Stimulated activated naive CD4-positive, alpha-beta T cell treated with Interleukin-2 at 50 U/mL for 16 hours (primary cell): ENCODE measurements at regions not wholly inside any gene's neighbourhood (a gene's known extent, or its start where the extent isn't known, plus 50 kb on each side); places are given as distances from the start of the nearest gene placed in this dataset.

ENCODE experiments used
- DNase-seq: peaks from one replicate; lab custom pipeline; 2025; lab: John Stamatoyannopoulos, UW

- no peak for DNase-seq
These were observed 198.8 kb upstream of the S1PR3 start for GRCh38 chr9:88792502-88792901.

DNA sequence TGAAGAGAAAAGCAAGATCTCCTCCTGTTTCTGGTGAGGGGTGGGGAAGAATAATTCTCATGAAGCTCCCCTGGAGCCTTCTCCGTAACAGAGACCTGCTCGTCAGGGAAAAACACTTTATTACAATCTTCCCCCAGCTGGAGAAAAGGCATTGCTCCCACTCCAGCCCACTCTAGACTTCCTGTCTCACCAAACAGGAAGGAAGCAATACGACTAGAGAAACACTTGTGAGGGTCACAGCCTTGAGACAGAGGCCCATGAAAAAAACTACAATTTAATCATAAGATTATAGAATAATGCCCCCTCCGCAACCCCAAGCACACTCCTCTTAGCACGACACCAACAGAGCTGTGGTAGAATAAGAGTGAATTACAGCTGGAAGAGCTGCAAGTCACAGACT lies 197.2 kb upstream of the S1PR3 start:
- DNase-seq, result no peak

GRCh38 chr9:88796947-88797346 lies 194.3 kb upstream of the S1PR3 start:
- no peak for DNase-seq

DNA sequence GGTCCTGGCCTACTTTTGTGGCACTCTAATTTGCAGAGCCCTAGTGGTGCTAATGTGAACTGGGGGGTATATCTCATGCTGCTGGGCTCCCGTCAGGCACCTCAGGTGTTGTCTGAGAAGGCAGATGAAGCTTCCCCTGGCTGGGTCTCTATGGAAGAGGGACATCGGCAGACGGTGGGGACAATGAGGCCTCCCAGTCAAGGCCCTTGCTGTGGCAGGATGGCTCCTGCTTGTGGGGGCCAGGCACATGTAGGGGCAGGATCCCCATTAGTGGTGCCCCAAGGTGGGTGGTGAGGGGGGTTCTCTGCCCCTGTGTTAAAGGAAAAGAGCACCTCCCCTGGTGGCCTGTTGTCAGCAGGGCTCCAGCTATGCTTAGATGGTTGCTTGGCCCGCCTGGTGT lies 192.8 kb upstream of the S1PR3 start:
- no peak for DNase-seq

- DNase-seq, result no peak
These were observed 191.5 kb upstream of the S1PR3 start for GRCh38 chr9:88799541-88800328.

GRCh38 chr9:88800329-88800682 lies 191.0 kb upstream of the S1PR3 start:
- DNase-seq, result no peak

DNA sequence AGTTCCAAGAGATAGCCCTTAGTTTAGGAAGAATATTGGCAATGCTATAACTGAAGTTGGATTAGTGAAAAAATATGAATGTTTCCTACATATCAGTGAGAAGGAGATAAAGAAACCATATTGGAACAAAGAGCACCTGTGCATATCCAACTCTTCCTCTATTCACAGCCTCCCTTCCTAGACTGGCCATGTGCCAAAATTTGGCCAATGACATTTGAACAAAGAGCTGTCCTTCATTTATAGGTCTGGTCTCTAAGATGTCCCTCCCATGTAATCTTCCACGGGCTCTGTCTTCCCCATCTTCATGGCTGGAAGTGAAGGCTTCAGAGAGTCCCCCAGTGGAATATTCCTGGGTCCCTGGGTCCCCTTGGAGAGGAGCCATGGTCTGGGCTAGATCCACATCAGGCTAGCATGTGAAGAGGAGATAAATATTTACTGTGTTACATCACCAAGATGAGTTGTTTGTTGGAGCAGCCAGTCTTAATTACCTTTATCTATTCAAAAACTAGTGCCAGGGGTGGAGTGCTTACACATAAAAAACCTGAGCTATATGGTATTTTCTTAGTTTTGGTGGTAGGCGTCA lies 190.0 kb upstream of the S1PR3 start:
- no peak for DNase-seq

DNA sequence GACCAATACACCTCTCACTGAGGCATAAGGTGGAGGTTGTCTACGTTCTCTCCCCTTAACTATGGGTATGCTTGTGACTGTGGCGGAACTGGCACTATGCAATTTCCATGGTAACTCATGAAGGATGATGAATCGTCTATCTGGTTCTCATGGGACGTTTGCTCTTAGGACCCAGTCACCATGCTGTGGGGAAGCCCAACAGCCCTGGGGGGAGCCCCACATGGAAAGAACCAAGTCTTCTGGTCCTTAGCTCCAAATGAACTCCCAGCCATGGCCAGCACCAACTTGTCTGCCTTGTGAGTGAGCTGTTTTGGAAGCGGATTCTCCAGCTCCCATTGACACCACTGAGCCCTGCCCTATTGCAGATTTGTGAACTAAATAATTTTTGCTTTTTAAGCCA lies 188.7 kb upstream of the S1PR3 start:
- DNase-seq, result no peak

GRCh38 chr9:88803546-88804253 lies 187.6 kb upstream of the S1PR3 start:
- DNase-seq, result no peak

- DNase-seq, result no peak
These were observed 187.0 kb upstream of the S1PR3 start for GRCh38 chr9:88804254-88804596.

DNA sequence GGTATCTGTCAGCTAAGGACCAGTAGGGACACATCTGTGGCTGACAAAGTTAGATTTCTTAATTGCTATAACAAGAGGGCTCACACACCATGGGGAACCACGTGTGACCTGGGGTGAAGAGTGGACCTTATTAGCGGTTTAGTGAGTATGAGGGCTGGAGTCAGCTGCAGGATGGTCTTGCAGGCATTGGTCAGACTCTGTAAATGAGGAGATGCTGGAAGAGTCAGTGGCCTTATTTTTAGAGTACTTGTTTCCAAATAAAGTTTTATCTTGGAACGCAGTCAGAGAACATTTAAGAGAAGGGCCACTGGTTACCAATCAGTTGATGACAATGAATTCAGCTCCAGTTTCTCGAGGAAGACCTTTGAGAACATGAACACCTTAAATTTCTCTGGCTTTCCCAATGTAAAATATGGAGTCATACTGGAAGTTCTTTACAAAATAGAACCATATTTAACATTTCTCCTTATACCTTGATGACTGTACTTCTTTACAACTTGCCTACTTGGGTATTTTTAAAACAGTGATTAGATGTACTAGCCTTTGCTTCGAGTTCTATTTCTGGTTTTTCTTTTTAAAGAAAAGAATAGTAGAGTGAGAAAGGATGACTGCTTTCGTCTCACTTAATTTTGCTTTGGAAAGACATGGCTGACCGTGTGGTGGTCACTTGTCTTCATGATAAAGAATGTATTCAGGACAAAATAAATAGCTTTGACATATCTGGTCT lies 185.9 kb upstream of the S1PR3 start:
- DNase-seq, result no peak

DNA sequence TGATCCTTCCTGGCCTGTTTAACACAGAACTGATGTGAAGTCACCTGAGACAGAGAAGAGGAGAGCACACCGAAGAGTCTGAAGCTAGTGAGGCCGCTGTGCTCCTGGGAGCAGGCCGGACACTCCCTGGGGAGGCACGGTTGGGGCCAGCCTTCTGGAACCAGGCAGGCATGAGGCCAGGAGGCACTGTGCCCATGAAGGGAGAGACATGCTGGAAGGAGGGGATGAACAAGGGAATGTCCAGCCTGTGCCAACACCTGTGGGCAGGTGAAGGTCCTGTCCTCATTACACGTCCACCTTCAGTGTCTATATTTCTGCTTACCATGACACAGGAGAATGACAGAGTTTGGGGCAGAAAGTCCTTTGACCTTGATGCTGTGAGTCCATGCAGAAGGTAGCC lies 183.8 kb upstream of the S1PR3 start:
- DNase-seq, result no peak

DNA sequence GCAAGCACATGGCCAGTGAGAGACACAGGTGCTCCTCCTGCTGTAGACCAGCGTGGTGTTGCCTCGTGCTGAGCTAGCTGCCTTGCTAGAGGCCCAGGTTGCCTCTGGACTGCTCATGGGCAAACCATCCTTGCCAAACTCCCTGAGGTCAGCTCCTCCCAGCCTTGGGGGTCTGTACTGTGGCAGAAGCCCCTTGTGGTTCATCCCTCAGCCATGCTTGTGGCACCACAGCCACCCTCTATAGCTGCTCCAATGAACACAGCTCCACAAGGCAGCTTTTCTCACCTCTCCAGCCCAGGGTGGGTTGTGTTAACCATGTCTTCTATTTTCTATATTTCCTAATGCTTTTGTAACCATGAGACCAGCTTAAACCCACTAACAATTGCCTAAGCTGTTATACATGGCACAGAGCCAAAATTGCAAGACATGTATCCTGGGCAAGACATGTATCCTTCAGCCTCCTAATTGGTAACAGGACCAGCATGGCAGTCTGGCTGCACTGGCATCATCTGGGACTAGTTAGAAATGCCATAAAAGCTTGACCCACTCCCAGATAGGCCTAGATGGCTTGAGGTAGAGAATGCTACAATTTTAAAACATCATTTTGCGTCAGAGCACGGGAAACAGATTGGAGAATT lies 183.1 kb upstream of the S1PR3 start:
- DNase-seq, result no peak

DNA sequence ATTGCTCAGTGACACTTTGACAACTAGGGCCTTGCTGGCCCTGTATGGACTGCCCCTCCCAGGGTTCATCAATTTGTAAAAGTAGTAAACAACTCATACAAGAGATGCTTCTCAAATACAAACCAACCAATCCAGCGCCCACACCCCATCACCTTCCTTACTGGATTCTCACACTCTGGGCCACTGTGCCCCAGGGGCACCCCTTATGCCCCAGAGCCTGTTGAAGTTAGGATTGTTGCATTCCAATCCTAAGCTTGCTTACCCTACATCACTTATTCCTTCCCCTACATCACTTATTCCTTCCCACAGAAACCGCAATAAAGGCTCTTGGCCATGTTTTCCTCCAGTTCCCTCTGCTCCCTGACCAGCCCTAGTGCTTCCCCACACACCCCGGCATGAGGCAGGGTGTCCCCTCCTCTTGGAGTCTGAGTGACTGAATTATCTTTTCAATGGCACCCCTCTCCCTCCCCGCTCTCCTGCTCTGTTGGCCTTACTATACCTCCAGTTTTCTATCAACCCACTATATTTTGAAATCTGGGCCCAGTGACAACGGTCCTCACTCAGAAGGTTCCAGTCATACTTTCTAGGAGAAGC lies 182.4 kb upstream of the S1PR3 start:
- no peak for DNase-seq

- DNase-seq, result no peak
These were observed 181.7 kb upstream of the S1PR3 start for GRCh38 chr9:88809355-88810161.

GRCh38 chr9:88810826-88811225 lies 180.4 kb upstream of the S1PR3 start:
- DNase-seq, result no peak

DNA sequence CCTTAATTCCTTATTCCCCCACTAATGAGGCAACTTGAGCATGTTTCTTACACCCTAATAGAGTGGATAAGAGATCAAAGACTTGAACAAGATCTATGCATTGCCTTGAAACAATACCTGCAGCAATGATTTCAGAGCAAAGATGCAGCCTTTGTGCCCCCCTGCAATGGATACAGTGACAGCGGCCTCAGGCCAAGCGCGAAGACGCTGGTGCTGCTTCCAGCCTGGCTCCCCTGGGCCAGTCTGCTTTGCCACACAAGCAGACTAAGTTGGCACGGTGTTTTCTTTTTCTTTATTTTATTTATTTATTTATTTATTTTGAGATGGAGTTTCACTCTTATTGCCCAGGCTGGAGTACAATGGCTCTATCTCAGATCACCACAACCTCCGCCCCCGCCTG lies 179.8 kb upstream of the S1PR3 start:
- DNase-seq, result no peak

- no peak for DNase-seq
These were observed 178.2 kb upstream of the S1PR3 start for GRCh38 chr9:88812938-88813637.

- no peak for DNase-seq
These were observed 177.5 kb upstream of the S1PR3 start for GRCh38 chr9:88813638-88814209.

DNA sequence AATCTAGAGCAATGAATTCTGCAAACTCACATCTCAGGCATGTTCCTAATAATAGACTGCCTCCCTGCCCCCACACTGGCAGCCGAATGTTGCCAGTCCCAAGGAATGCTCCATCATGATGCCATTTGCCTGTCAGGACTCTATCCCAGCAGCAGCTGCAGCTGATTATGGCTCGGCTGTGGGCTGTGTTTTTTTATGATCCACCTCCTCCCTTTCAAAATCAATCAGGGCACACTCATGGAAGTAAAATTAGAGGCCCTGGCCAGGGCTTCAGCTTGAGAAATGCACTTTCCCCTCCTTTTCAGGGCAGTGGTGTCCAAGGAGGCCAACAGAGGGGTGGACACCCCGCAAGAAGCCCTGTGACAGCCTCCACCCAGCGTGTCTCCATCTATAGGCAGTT lies 176.7 kb upstream of the S1PR3 start:
- DNase-seq, result no peak
